ENCODE measurements at regions not wholly inside any gene's neighbourhood (a gene's known extent, or its start where the extent isn't known, plus 50 kb on each side); places are given as distances from the start of the nearest gene placed in this dataset.

DNA sequence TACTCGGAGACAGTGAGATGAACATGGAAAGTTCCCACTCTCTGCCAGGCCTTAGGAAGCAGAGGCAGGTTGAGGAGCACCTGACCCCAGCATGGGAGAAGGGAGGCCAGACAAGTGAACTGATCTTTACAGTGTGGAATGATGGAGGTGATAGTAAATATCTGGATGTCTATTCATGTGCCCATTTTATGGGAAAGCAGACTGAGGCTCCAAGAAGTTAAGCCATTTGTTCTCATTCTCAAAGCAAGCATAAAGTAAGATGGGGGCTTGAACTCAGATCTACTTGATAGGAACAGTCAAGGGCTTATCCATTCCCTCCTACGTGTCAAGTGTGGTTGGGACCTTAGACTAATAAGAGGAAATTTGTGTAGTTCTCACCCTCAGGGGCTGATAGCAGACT, 461.5 kb downstream of the MN1 start:
- WGBS, result 70% methylated on average over 2 of the region's 2 CpGs
- H3K27ac ChIP-seq (ENCODE audit: low read depth), result no peak overlapping the region
- H3K4me1 ChIP-seq (ENCODE audit: insufficient read depth), result no peaks in the 10 kb centered on the region
- no peak overlapping the region for H3K4me3 ChIP-seq (ENCODE audit: low read depth, low read length)
- no peaks in the 10 kb centered on the region for H3K36me3 ChIP-seq (ENCODE audit: insufficient read depth)
- no peak for DNase-seq (ENCODE audit: extremely low spot score)

DNA sequence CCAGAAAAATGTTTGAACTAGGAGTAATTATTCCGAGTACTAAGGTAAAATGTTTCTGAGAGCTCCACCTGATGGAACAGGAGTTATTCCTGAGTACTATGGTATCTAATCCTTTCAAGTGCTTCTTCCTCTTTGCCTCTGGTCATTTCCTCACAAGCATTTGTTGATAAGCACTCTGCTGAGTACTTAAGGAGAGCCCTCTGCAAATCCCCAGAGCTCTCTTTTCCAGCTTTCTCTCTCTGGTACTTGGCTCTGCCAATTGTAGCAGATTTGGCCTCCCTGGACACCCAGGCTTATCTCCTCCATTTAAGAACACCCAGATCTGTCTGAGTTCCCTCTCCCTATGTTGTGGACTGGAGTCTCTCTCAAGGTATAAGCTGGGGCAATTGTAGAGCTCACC, 457.0 kb downstream of the MN1 start:
- no peak overlapping the region for H3K4me3 ChIP-seq (ENCODE audit: low read depth, low read length)
- WGBS, result 72% methylated on average over 1 of the region's 1 CpG
- DNase-seq (ENCODE audit: extremely low spot score), result no peak
- no peaks in the 10 kb centered on the region for H3K4me1 ChIP-seq (ENCODE audit: insufficient read depth)
- H3K27ac ChIP-seq (ENCODE audit: low read depth), result no peak overlapping the region
- H3K36me3 ChIP-seq (ENCODE audit: insufficient read depth), result no peaks in the 10 kb centered on the region

- Histone ChIP-seq H3K4me3 (ENCODE audit: low read depth, low read length) (no peak overlapping the region), H3K36me3 (ENCODE audit: insufficient read depth) (no peaks in the 10 kb centered on the region), H3K27ac (ENCODE audit: low read depth) (no peak overlapping the region), H3K4me1 (ENCODE audit: insufficient read depth) (no peaks in the 10 kb centered on the region)
- 41% methylated on average over 7 of the region's 7 CpGs for WGBS
- no peak for DNase-seq (ENCODE audit: extremely low spot score)
Observed at GRCh38 chr22:27345691-27346090, 455.9 kb downstream of the MN1 start.

GRCh38 chr22:27347951-27348350, 453.6 kb downstream of the MN1 start:
- no peak overlapping the region for H3K4me3 ChIP-seq (ENCODE audit: low read depth, low read length)
- H3K27ac ChIP-seq (ENCODE audit: low read depth), result no peak overlapping the region
- H3K36me3 ChIP-seq (ENCODE audit: insufficient read depth), result no peaks in the 10 kb centered on the region
- H3K4me1 ChIP-seq (ENCODE audit: insufficient read depth), result no peaks in the 10 kb centered on the region
- WGBS, result 69% methylated on average over 5 of the region's 5 CpGs
- DNase-seq (ENCODE audit: extremely low spot score), result no peak

GRCh38 chr22:27348634-27349033, 452.9 kb downstream of the MN1 start:
- H3K36me3 ChIP-seq (ENCODE audit: insufficient read depth), result no peaks in the 10 kb centered on the region
- no peak overlapping the region for H3K27ac ChIP-seq (ENCODE audit: low read depth)
- WGBS, result 78% methylated on average over 3 of the region's 3 CpGs
- DNase-seq (ENCODE audit: extremely low spot score), result no peak
- H3K4me1 ChIP-seq (ENCODE audit: insufficient read depth), result no peaks in the 10 kb centered on the region
- H3K4me3 ChIP-seq (ENCODE audit: low read depth, low read length), result no peak overlapping the region

GRCh38 chr22:27349456-27349855, 452.1 kb downstream of the MN1 start:
- H3K4me3 ChIP-seq (ENCODE audit: low read depth, low read length), result no peak overlapping the region
- no peaks in the 10 kb centered on the region for H3K4me1 ChIP-seq (ENCODE audit: insufficient read depth)
- H3K36me3 ChIP-seq (ENCODE audit: insufficient read depth), result no peaks in the 10 kb centered on the region
- no peak overlapping the region for H3K27ac ChIP-seq (ENCODE audit: low read depth)
- DNase-seq (ENCODE audit: extremely low spot score), result no peak

- Histone ChIP-seq H3K36me3 (ENCODE audit: insufficient read depth) (no peaks in the 10 kb centered on the region), H3K27ac (ENCODE audit: low read depth) (no peak overlapping the region), H3K4me3 (ENCODE audit: low read depth, low read length) (no peak overlapping the region), H3K4me1 (ENCODE audit: insufficient read depth) (no peaks in the 10 kb centered on the region)
- no peak for DNase-seq (ENCODE audit: extremely low spot score)
Observed at GRCh38 chr22:27350306-27350705, 451.2 kb downstream of the MN1 start.

DNA sequence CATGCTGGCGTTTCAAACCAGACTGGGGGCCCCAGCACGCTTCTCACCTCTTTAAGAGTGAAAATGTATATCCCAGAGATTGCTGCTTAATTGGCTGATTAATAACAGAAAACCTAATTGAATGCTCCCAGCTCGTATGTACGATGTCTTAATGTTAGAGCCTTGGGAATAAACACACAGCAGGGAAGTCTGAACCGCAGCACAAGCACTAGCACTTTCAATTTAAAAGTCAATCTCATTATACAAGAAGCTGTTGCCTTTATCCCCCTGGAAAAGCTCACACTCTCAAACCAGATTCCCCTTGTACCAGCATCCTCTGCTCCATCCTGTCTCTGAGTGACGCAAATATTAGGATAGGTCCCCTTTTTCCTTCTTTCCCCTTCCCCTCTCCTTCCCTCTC, 449.1 kb downstream of the MN1 start:
- WGBS, result 37% methylated on average over 6 of the region's 6 CpGs
- no peaks in the 10 kb centered on the region for H3K4me1 ChIP-seq (ENCODE audit: insufficient read depth)

GRCh38 chr22:27358096-27358870, 443.3 kb downstream of the MN1 start:
- H3K4me1 ChIP-seq (ENCODE audit: insufficient read depth), result no peaks in the 10 kb centered on the region
- H3K27ac ChIP-seq (ENCODE audit: low read depth), result no peak overlapping the region
- no peak for DNase-seq (ENCODE audit: extremely low spot score)
- H3K4me3 ChIP-seq (ENCODE audit: low read depth, low read length), result no peak overlapping the region
- WGBS, result 73% methylated on average over 7 of the region's 7 CpGs
- no peaks in the 10 kb centered on the region for H3K36me3 ChIP-seq (ENCODE audit: insufficient read depth)

More for the DNA sequence above, 449.1 kb downstream of the MN1 start:
- Histone ChIP-seq H3K4me3 (ENCODE audit: low read depth, low read length) (no peak overlapping the region), H3K36me3 (ENCODE audit: insufficient read depth) (no peaks in the 10 kb centered on the region), H3K27ac (ENCODE audit: low read depth) (no peak overlapping the region)
- DNase-seq (ENCODE audit: extremely low spot score), result no peak

GRCh38 chr22:27370269-27370668, 431.3 kb downstream of the MN1 start:
- DNase-seq (ENCODE audit: extremely low spot score), result no peak
- no peak overlapping the region for H3K4me3 ChIP-seq (ENCODE audit: low read depth, low read length)
- no peaks in the 10 kb centered on the region for H3K36me3 ChIP-seq (ENCODE audit: insufficient read depth)
- no peaks in the 10 kb centered on the region for H3K4me1 ChIP-seq (ENCODE audit: insufficient read depth)
- H3K27ac ChIP-seq (ENCODE audit: low read depth), result no peak overlapping the region
- 58% methylated on average over 4 of the region's 4 CpGs for WGBS

DNA sequence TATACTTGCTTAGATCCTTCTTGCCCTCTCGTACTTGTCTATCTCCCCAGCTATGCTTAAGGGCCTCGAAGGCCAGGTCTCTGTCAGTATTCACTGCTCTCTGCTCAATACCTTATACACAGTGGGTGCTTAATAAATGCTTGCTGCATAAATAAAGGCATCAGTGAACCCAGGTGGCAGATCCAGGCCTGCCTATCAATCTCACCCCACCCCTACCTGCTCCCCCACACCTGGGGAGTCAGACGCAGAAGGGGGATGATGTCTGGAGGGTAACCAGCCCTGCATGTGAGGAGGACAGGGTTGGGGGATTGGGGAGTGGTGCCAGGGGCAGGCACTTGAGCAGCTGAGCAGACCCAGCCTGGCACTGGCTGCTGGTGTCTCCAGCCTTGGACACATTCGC, 430.6 kb downstream of the MN1 start:
- Histone ChIP-seq H3K27ac (ENCODE audit: low read depth) (no peak overlapping the region), H3K36me3 (ENCODE audit: insufficient read depth) (no peaks in the 10 kb centered on the region), H3K4me3 (ENCODE audit: low read depth, low read length) (no peak overlapping the region), H3K4me1 (ENCODE audit: insufficient read depth) (no peaks in the 10 kb centered on the region)
- WGBS, result 92% methylated on average over 4 of the region's 4 CpGs
- no peak for DNase-seq (ENCODE audit: extremely low spot score)

DNA sequence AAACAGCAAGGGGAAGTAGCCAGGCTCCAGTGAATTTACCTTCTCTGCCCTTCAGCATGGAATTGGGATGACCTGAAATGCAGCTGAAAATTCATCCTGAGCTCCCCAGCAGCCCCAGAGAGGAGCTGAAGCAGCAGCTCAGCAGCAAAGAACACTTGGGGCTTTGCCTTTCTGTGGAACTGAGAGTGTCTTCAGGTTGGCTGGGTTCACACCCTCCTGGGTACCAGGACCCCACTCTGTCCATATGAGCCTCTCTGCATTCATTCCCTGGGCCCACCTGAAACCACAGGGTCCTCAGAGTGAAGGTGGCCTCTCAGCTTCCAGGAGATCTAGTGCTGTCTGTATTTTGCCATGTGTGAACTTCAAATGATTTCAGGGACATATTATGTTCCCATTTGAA, 429.2 kb downstream of the MN1 start:
- H3K36me3 ChIP-seq (ENCODE audit: insufficient read depth), result no peaks in the 10 kb centered on the region

GRCh38 chr22:27372969-27373670, 428.4 kb downstream of the MN1 start:
- H3K36me3 ChIP-seq (ENCODE audit: insufficient read depth), result no peaks in the 10 kb centered on the region
- WGBS, result 60% methylated on average over 10 of the region's 10 CpGs
- no peaks in the 10 kb centered on the region for H3K4me1 ChIP-seq (ENCODE audit: insufficient read depth)
- no peak for DNase-seq (ENCODE audit: extremely low spot score)
- no peak overlapping the region for H3K27ac ChIP-seq (ENCODE audit: low read depth)
- no peak overlapping the region for H3K4me3 ChIP-seq (ENCODE audit: low read depth, low read length)

More for the DNA sequence above, 429.2 kb downstream of the MN1 start:
- DNase-seq (ENCODE audit: extremely low spot score), result no peak
- no peak overlapping the region for H3K4me3 ChIP-seq (ENCODE audit: low read depth, low read length)
- H3K27ac ChIP-seq (ENCODE audit: low read depth), result no peak overlapping the region
- H3K4me1 ChIP-seq (ENCODE audit: insufficient read depth), result no peaks in the 10 kb centered on the region

- H3K4me1 ChIP-seq (ENCODE audit: insufficient read depth), result no peaks in the 10 kb centered on the region
- WGBS, result 66% methylated on average over 17 of the region's 17 CpGs
- H3K36me3 ChIP-seq (ENCODE audit: insufficient read depth), result no peaks in the 10 kb centered on the region
- H3K4me3 ChIP-seq (ENCODE audit: low read depth, low read length), result no peak overlapping the region
- H3K27ac ChIP-seq (ENCODE audit: low read depth), result no peak overlapping the region
- DNase-seq (ENCODE audit: extremely low spot score), result no peak
Observed at GRCh38 chr22:27377501-27378295, 423.9 kb downstream of the MN1 start.
